GM23338 (cell line): ENCODE measurements at regions not wholly inside any gene's neighbourhood (a gene's known extent, or its start where the extent isn't known, plus 50 kb on each side); places are given as distances from the start of the nearest gene placed in this dataset.

Experiments
- ATAC-seq: fragments of 200-7000 bp; cut with Tn5 transposase; 3 replicates; pipeline ENCODE4 v1.9.1; 2020
- DNase-seq: peaks from one replicate; pipeline ENCODE4 v3.0.0-alpha.2; 2015; ENCODE audit warnings: low spot score
- H2AFZ ChIP-seq: fragments of 200-600 bp; sonication (generic); 2 replicates; pipeline ENCODE4 v1.8.0; 2016; ENCODE audit warnings: antibody characterized with exemption, mild to moderate bottlenecking, moderate library complexity
- H3F3A ChIP-seq: fragments of 200-600 bp; sonication (generic); replicated peaks from 2 replicates; pipeline ENCODE4 v1.8.0; 2017; ENCODE audit warnings: antibody characterized with exemption, mixed run types, low read depth
- H3K27ac ChIP-seq: fragments of 200-600 bp; sonication (generic); 2 replicates; pipeline ENCODE4 v1.6.1; 2016; ENCODE audit warnings: low read depth
- H3K27me3 ChIP-seq: fragments of 200-600 bp; sonication (generic); 2 replicates; pipeline ENCODE4 v1.8.0; 2016; ENCODE audit warnings: mild to moderate bottlenecking, mixed run types, moderate library complexity; ENCODE audit not compliant: insufficient read depth
- H3K36me3 ChIP-seq: fragments of 200-600 bp; sonication (generic); 2 replicates; pipeline ENCODE4 v1.8.0; 2016; ENCODE audit warnings: mild to moderate bottlenecking; ENCODE audit not compliant: insufficient read depth
- H3K4me1 ChIP-seq: fragments of 200-600 bp; sonication (generic); 2 replicates; pipeline ENCODE4 v1.8.0; 2016; ENCODE audit warnings: mild to moderate bottlenecking, moderate library complexity; ENCODE audit not compliant: insufficient read depth
- H3K4me2 ChIP-seq: fragments of 200-600 bp; sonication (generic); 2 replicates; pipeline ENCODE4 v1.7.1; 2017; ENCODE audit warnings: mixed run types
- H3K4me3 ChIP-seq: fragments of 200-600 bp; sonication (generic); 2 replicates; pipeline ENCODE4 v1.6.1; 2016; ENCODE audit warnings: mixed run types
- H3K79me2 ChIP-seq: fragments of 200-600 bp; sonication (generic); replicated peaks from 2 replicates; pipeline ENCODE4 v1.8.0; 2017; ENCODE audit warnings: mild to moderate bottlenecking; ENCODE audit not compliant: insufficient read depth
- H3K9me2 ChIP-seq: fragments of 200-600 bp; sonication (generic); 2 replicates; pipeline ENCODE4 v1.8.0; 2017; ENCODE audit not compliant: insufficient read depth
- H4K20me1 ChIP-seq: fragments of 200-600 bp; sonication (generic); replicated peaks from 2 replicates; pipeline ENCODE4 v1.8.0; 2017; ENCODE audit warnings: mild to moderate bottlenecking; ENCODE audit not compliant: insufficient read depth
- H3K27ac Mint-ChIP-seq: 2 replicates; pipeline ENCODE4 v1.8.0; 2020; ENCODE audit warnings: inconsistent platforms, mild to moderate bottlenecking, moderate library complexity, mixed read lengths
- H3K27me3 Mint-ChIP-seq: 3 replicates; pipeline ENCODE4 v1.8.0; 2022; ENCODE audit warnings: low read depth, mild to moderate bottlenecking, moderate library complexity, mixed read lengths, inconsistent platforms; ENCODE audit not compliant: insufficient read depth, poor library complexity
- H3K36me3 Mint-ChIP-seq: 3 replicates; pipeline ENCODE4 v1.8.0; 2021; ENCODE audit warnings: low read depth, mild to moderate bottlenecking, inconsistent platforms, moderate library complexity, mixed read lengths
- H3K4me1 Mint-ChIP-seq: 3 replicates; pipeline ENCODE4 v1.8.0; 2020; ENCODE audit warnings: mild to moderate bottlenecking, inconsistent platforms, mixed read lengths
- H3K4me3 Mint-ChIP-seq: 3 replicates; pipeline ENCODE4 v1.8.0; 2021; ENCODE audit warnings: moderate library complexity, mild to moderate bottlenecking, inconsistent platforms, mixed read lengths
- H3K9me3 Mint-ChIP-seq: 3 replicates; pipeline ENCODE4 v1.8.0; 2020; ENCODE audit warnings: moderate library complexity, mild to moderate bottlenecking, inconsistent platforms, mixed read lengths
- CREB1 ChIP-seq: fragments of 250-450 bp; sonication (Bioruptor Pico); IDR thresholded peaks from 2 replicates; pipeline ENCODE4 v1.5.0; 2020; ENCODE audit warnings: low read depth, mild to moderate bottlenecking, moderate library complexity
- CTCF ChIP-seq, 2 experiments: fragments of 200-600 bp in 1 of 2; sonication (generic) in 1 of 2; conservative IDR thresholded peaks; 2 replicates each; pipeline versions ENCODE4 v1.5.1 to v1.6.1; 2016 to 2017; ENCODE audit warnings: antibody characterized with exemption in 2 of 2, low read depth in 2 of 2, mild to moderate bottlenecking in 2 of 2, moderate library complexity in 1 of 2
- ETS1 ChIP-seq: IDR thresholded peaks from 2 replicates; pipeline ENCODE4 v1.6.1; 2016; ENCODE audit warnings: antibody characterized with exemption
- EZH2 ChIP-seq: fragments of 200-600 bp; sonication (generic); IDR thresholded peaks from one replicate; pipeline ENCODE4 v1.8.0; 2017; ENCODE audit warnings: antibody characterized with exemption, mild to moderate bottlenecking, low read depth; ENCODE audit not compliant: unreplicated experiment
- EZH2phosphoT487 ChIP-seq: fragments of 200-600 bp; sonication (generic); IDR thresholded peaks from one replicate; pipeline ENCODE4 v1.8.1; 2018; ENCODE audit warnings: antibody characterized with exemption; ENCODE audit not compliant: unreplicated experiment
- JUNB ChIP-seq: IDR thresholded peaks from one replicate; pipeline ENCODE4 v1.6.1; 2016; ENCODE audit warnings: antibody characterized with exemption; ENCODE audit not compliant: unreplicated experiment
- NANOG ChIP-seq: IDR thresholded peaks from 2 replicates; pipeline ENCODE4 v1.6.1; 2016; ENCODE audit warnings: antibody characterized with exemption, borderline replicate concordance
- POLR2AphosphoS5 ChIP-seq: IDR thresholded peaks from 2 replicates; pipeline ENCODE4 v1.6.1; 2016; ENCODE audit warnings: antibody characterized with exemption, low read depth
- REST ChIP-seq: IDR thresholded peaks from one replicate; pipeline ENCODE4 v1.6.1; 2018; ENCODE audit warnings: antibody characterized with exemption; ENCODE audit not compliant: unreplicated experiment
- STAT1 ChIP-seq: IDR thresholded peaks from one replicate; pipeline ENCODE4 v1.6.1; 2016; ENCODE audit warnings: antibody characterized with exemption; ENCODE audit not compliant: unreplicated experiment
- ZNF114 ChIP-seq: fragments of 250-450 bp; sonication (Bioruptor Pico); IDR thresholded peaks from 2 replicates; pipeline ENCODE4 v1.5.0; 2020; ENCODE audit warnings: mild to moderate bottlenecking, moderate library complexity
- ZNF331 ChIP-seq: fragments of 250-450 bp; sonication (Bioruptor Pico); IDR thresholded peaks from 2 replicates; pipeline ENCODE4 v1.5.0; 2020; ENCODE audit warnings: low read depth, mild to moderate bottlenecking, moderate library complexity
- ZNF462 ChIP-seq: fragments of 250-450 bp; sonication (Bioruptor Pico); IDR thresholded peaks from 2 replicates; pipeline ENCODE4 v1.5.0; 2020; ENCODE audit warnings: mild to moderate bottlenecking, moderate library complexity

- H3K4me1 Mint-ChIP-seq, result no peaks in the 10 kb centered on the region
- peaks cover 42% of the 10 kb centered on the region for H3K9me3 Mint-ChIP-seq
- no peaks in the 10 kb centered on the region for H3K79me2 ChIP-seq
Measured at GRCh38 chr5:97471951-97472350, 288.9 kb upstream of the RIOK2 start.

More at GRCh38 chr5:97471951-97472350, 288.9 kb upstream of the RIOK2 start:
- no peaks in the 10 kb centered on the region for H3K36me3 ChIP-seq
- no peaks in the 10 kb centered on the region for H3K4me1 ChIP-seq
- ATAC-seq, result no peak
- H3K27ac ChIP-seq, result no peak overlapping the region
- H3F3A ChIP-seq, result no peaks in the 10 kb centered on the region
- Mint-ChIP-seq H3K36me3 (peaks cover 21% of the 10 kb centered on the region), H3K27ac (no peak overlapping the region), H3K27me3 (peaks cover 1% of the 10 kb centered on the region), H3K4me3 (no peak overlapping the region)
- H4K20me1 ChIP-seq, result no peaks in the 10 kb centered on the region
- no peak for DNase-seq
- no peak overlapping the region for H3K4me2 ChIP-seq
- no peaks in the 10 kb centered on the region for H3K9me2 ChIP-seq
- H3K4me3 ChIP-seq, result no peak overlapping the region
- no peaks in the 10 kb centered on the region for H3K27me3 ChIP-seq
- TF ChIP-seq REST, result no peak
- no peak for TF ChIP-seq CREB1
- no peak for TF ChIP-seq ZNF331 (CRISPR knock-in tag)
- TF ChIP-seq EZH2phosphoT487, result no peak
- TF ChIP-seq JUNB, result no peak
- TF ChIP-seq ZNF114 (CRISPR knock-in tag), result no peak
- TF ChIP-seq ETS1, result no peak
- no peak for TF ChIP-seq CTCF (conservative IDR thresholded peaks at IDR 0.05; ENCODE audit: low read depth in 2 of 2)
- TF ChIP-seq POLR2AphosphoS5, result no peak
- TF ChIP-seq STAT1, result no peak
- TF ChIP-seq NANOG, result no peak
- no peak for TF ChIP-seq ZNF462 (CRISPR knock-in tag)
- TF ChIP-seq EZH2, result no peak
- no peak overlapping the region for H2AFZ ChIP-seq
